IMR-90 (cell line): ENCODE measurements at regions not wholly inside any gene's neighbourhood (a gene's known extent, or its start where the extent isn't known, plus 50 kb on each side); places are given as distances from the start of the nearest gene placed in this dataset.

ENCODE experiments used
- ATAC-seq: fragments of 200-7000 bp; cut with Tn5 transposase; 2 replicates; pipeline ENCODE4 v1.9.1; 2020; ENCODE audit warnings: low read depth, mild to moderate bottlenecking, moderate library complexity
- BruUV-seq: library from RNA; stranded (reverse); fragments of 400-500 nt; replicated peaks from 2 replicates; lab custom pipeline; 2021; lab: Mats Ljungman, UMichigan
- CTCF ChIA-PET: fragments of 300-600 bp; formaldehyde crosslinking; extraction: SDS; loops from one replicate; lab custom pipeline; 2021; ENCODE audit warnings: antibody characterized with exemption; lab: Yijun Ruan, JAX
- POLR2A ChIA-PET: fragments of 300-600 bp; sonication (Branson Sonifier 250); formaldehyde crosslinking; loops from one replicate; lab custom pipeline; 2022; ENCODE audit warnings: antibody characterized with exemption; ENCODE audit not compliant: unreplicated experiment; lab: Charles Lee
- DNase-seq: peaks from one replicate; pipeline ENCODE4 v3.0.0; 2013
- H2AFZ ChIP-seq: replicated peaks from 2 replicates; pipeline ENCODE3; 2013; ENCODE audit warnings: low read length, mild to moderate bottlenecking; ENCODE audit not compliant: poor library complexity
- H2AK5ac ChIP-seq: 2 replicates; pipeline ENCODE4 v1.6.1; 2013; ENCODE audit warnings: low read depth, low read length, inconsistent platforms
- H2AK9ac ChIP-seq: replicated peaks from 2 replicates; pipeline ENCODE3; 2013; ENCODE audit warnings: mild to moderate bottlenecking, low read depth, low read length, moderate library complexity; ENCODE audit not compliant: poor library complexity
- H2BK120ac ChIP-seq: 2 replicates; pipeline ENCODE4 v1.6.1; 2013; ENCODE audit warnings: low read depth, low read length, inconsistent platforms
- H2BK15ac ChIP-seq: 3 replicates; pipeline ENCODE4 v1.6.1; 2013; ENCODE audit warnings: low read depth, low read length, inconsistent platforms
- H2BK20ac ChIP-seq: 2 replicates; pipeline ENCODE4 v1.6.1; 2013; ENCODE audit warnings: low read depth, mild to moderate bottlenecking, inconsistent platforms, low read length, moderate library complexity
- H2BK5ac ChIP-seq: 2 replicates; pipeline ENCODE4 v1.6.1; 2013; ENCODE audit warnings: mild to moderate bottlenecking, low read depth, low read length, inconsistent platforms; ENCODE audit not compliant: poor library complexity, severe bottlenecking
- H3K14ac ChIP-seq: replicated peaks from 2 replicates; pipeline ENCODE4 v1.6.1; 2013; ENCODE audit warnings: low read depth, low read length, inconsistent platforms
- H3K18ac ChIP-seq: 2 replicates; pipeline ENCODE4 v1.6.1; 2013; ENCODE audit warnings: low read depth, low read length, control low read depth
- H3K23ac ChIP-seq: 2 replicates; pipeline ENCODE4 v1.6.1; 2013; ENCODE audit warnings: low read depth, low read length, inconsistent platforms
- H3K27ac ChIP-seq: 2 replicates; pipeline ENCODE4 v1.5.1; 2013; ENCODE audit warnings: mild to moderate bottlenecking, control low read depth, low read length; ENCODE audit not compliant: insufficient read depth
- H3K27me3 ChIP-seq: 2 replicates; pipeline ENCODE4 v1.6.1; 2013; ENCODE audit warnings: low read length; ENCODE audit not compliant: control insufficient read depth, insufficient read depth
- H3K36me3 ChIP-seq: 2 replicates; pipeline ENCODE4 v1.6.1; 2013; ENCODE audit warnings: low read length, mixed read lengths; ENCODE audit not compliant: control insufficient read depth, insufficient read depth
- H3K4ac ChIP-seq: 2 replicates; pipeline ENCODE4 v1.6.1; 2013; ENCODE audit warnings: low read depth, low read length, inconsistent platforms
- H3K4me1 ChIP-seq: 2 replicates; pipeline ENCODE4 v1.6.1; 2013; ENCODE audit warnings: low read length, mixed read lengths; ENCODE audit not compliant: control insufficient read depth, insufficient read depth
- H3K4me2 ChIP-seq: 2 replicates; pipeline ENCODE4 v1.6.1; 2013; ENCODE audit warnings: low read depth, mild to moderate bottlenecking, control low read depth, low read length, moderate library complexity
- H3K4me3 ChIP-seq: 2 replicates; pipeline ENCODE4 v1.5.1; 2013; ENCODE audit warnings: low read depth, mild to moderate bottlenecking, control low read depth, low read length, moderate library complexity; ENCODE audit not compliant: insufficient read depth
- H3K56ac ChIP-seq: 2 replicates; pipeline ENCODE4 v1.6.1; 2013; ENCODE audit warnings: low read length, inconsistent platforms; ENCODE audit not compliant: insufficient read depth; ENCODE audit errors: extremely low read depth
- H3K79me1 ChIP-seq, 2 experiments: 2 replicates each; pipeline ENCODE4 v1.6.1; 2013; ENCODE audit warnings: low read length in 2 of 2, inconsistent platforms in 1 of 2, low read depth in 1 of 2
- H3K9ac ChIP-seq: 2 replicates; pipeline ENCODE4 v1.6.1; 2013; ENCODE audit warnings: low read depth, low read length, control low read depth
- H3K9me1 ChIP-seq: 2 replicates; pipeline ENCODE4 v1.6.1; 2013; ENCODE audit warnings: low read length, inconsistent platforms; ENCODE audit not compliant: insufficient read depth
- H3K9me3 ChIP-seq: 2 replicates; pipeline ENCODE4 v1.6.1; 2013; ENCODE audit warnings: low read length; ENCODE audit not compliant: control insufficient read depth, insufficient read depth
- H4K20me1 ChIP-seq: 2 replicates; pipeline ENCODE4 v1.6.1; 2013; ENCODE audit warnings: low read length, inconsistent platforms; ENCODE audit not compliant: insufficient read depth
- H4K5ac ChIP-seq: 2 replicates; pipeline ENCODE4 v1.6.1; 2013; ENCODE audit warnings: mild to moderate bottlenecking, low read depth, low read length, control low read depth
- H4K8ac ChIP-seq, 2 experiments: 2 replicates each; pipeline ENCODE4 v1.6.1; 2013; ENCODE audit warnings: low read depth in 2 of 2, low read length in 2 of 2, control low read depth in 1 of 2, inconsistent platforms in 1 of 2
- H4K91ac ChIP-seq: 2 replicates; pipeline ENCODE4 v1.6.1; 2013; ENCODE audit warnings: low read depth, low read length, inconsistent platforms; ENCODE audit not compliant: insufficient read depth
- BHLHE40 ChIP-seq: fragments of 150-350 bp; IDR thresholded peaks from 2 replicates; pipeline ENCODE4 v1.6.1; 2016; ENCODE audit warnings: mild to moderate bottlenecking, low read depth, low read length
- CEBPB ChIP-seq: IDR thresholded peaks from 2 replicates; pipeline ENCODE4 v1.6.1; 2012; ENCODE audit warnings: low read depth, low read length, improper control_type of control experiment
- CHD1 ChIP-seq: IDR thresholded peaks from 2 replicates; pipeline ENCODE4 v1.6.1; 2012; ENCODE audit warnings: low read depth, low read length, improper control_type of control experiment
- ELK1 ChIP-seq: fragments of 150-350 bp; IDR thresholded peaks from 2 replicates; pipeline ENCODE4 v1.6.1; 2016; ENCODE audit warnings: low read depth, mild to moderate bottlenecking, low read length, moderate library complexity, borderline replicate concordance
- FOS ChIP-seq: fragments of 150-350 bp; IDR thresholded peaks from 2 replicates; pipeline ENCODE4 v1.6.1; 2016; ENCODE audit warnings: low read depth, low read length
- MAFK ChIP-seq: IDR thresholded peaks from 2 replicates; pipeline ENCODE4 v1.6.1; 2012; ENCODE audit warnings: low read depth, low read length, improper control_type of control experiment
- MAZ ChIP-seq: IDR thresholded peaks from 2 replicates; pipeline ENCODE4 v1.6.1; 2012; ENCODE audit warnings: low read depth, mild to moderate bottlenecking, low read length, improper control_type of control experiment, moderate library complexity, borderline replicate concordance
- MXI1 ChIP-seq: IDR thresholded peaks from 2 replicates; pipeline ENCODE4 v1.6.1; 2012; ENCODE audit warnings: low read depth, mild to moderate bottlenecking, low read length, moderate library complexity, borderline replicate concordance
- NFE2L2 ChIP-seq: fragments of 150-350 bp; IDR thresholded peaks from 2 replicates; pipeline ENCODE4 v1.6.1; 2016; ENCODE audit warnings: low read depth, mild to moderate bottlenecking, low read length
- POLR2A ChIP-seq: IDR thresholded peaks from 2 replicates; pipeline ENCODE4 v1.6.1; 2012; ENCODE audit warnings: mild to moderate bottlenecking, low read depth, low read length
- RAD21 ChIP-seq: IDR thresholded peaks from 2 replicates; pipeline ENCODE4 v1.6.1; 2012; ENCODE audit warnings: low read length, improper control_type of control experiment
- RCOR1 ChIP-seq: IDR thresholded peaks from 2 replicates; pipeline ENCODE4 v1.6.1; 2012; ENCODE audit warnings: mild to moderate bottlenecking, low read length, improper control_type of control experiment; ENCODE audit not compliant: insufficient replicate concordance
- RFX5 ChIP-seq: IDR thresholded peaks from 2 replicates; pipeline ENCODE4 v1.8.0; 2012; ENCODE audit warnings: low read depth, mild to moderate bottlenecking, low read length, moderate library complexity
- SMC3 ChIP-seq: fragments of 150-350 bp; IDR thresholded peaks from 2 replicates; pipeline ENCODE4 v1.6.1; 2016; ENCODE audit warnings: low read depth, mild to moderate bottlenecking, antibody characterized with exemption, low read length, moderate library complexity
- USF2 ChIP-seq: fragments of 150-350 bp; IDR thresholded peaks from 2 replicates; pipeline ENCODE4 v1.6.1; 2017; ENCODE audit warnings: mild to moderate bottlenecking, antibody characterized with exemption, low read length, low read depth
- WGBS, 2 experiments: methylation state at CpG; one replicate each; pipeline versions ENCODE4 v1.1.5 to v1.1.7; 2013; ENCODE audit warnings: missing lambda C conversion rate in 2 of 2; ENCODE audit not compliant: insufficient read length in 1 of 2; ENCODE audit errors: extremely low coverage in 2 of 2; 5-methylcytosine and 5-hydroxymethylcytosine counted together
- dilution Hi-C: fragments of 300-500 bp; cut with HindIII; formaldehyde crosslinking; loops from one replicate; pipeline ENCODE4 v1.14.3; 2018; ENCODE audit warnings: low sequenced_read_pairs; ENCODE audit not compliant: unreplicated experiment
- in situ Hi-C: fragments of 300-500 bp; cut with MboI; formaldehyde crosslinking; loops from 3 replicates; pipeline ENCODE4 v1.14.3; 2019; ENCODE audit warnings: low sequenced_read_pairs, inconsistent platforms, mixed read lengths
- intact Hi-C: fragments of 100-400 bp; cut with micrococcal nuclease; formaldehyde crosslinking; loops from 2 replicates; pipeline ENCODE4 v1.10.0; 2022
- TF ChIP-seq, protein P1 (sequence below): conservative IDR thresholded peaks from 2 replicates; pipeline ENCODE4 v1.5.1; 2012; ENCODE audit warnings: mild to moderate bottlenecking, low read depth, low read length, improper control_type of control experiment

GRCh38 chr16:48833461-48833860 is 223.5 kb upstream of the N4BP1 start:
- Histone ChIP-seq H3K9me3 (no peaks in the 10 kb centered on the region), H4K20me1 (no peaks in the 10 kb centered on the region), H2BK5ac (no peak overlapping the region), H3K23ac (no peak overlapping the region), H4K8ac (no peak overlapping the region), H3K9ac (no peak overlapping the region), H2BK120ac (no peak overlapping the region), H4K91ac (no peak overlapping the region), H3K4me2 (no peak overlapping the region), H3K9me1 (no peaks in the 10 kb centered on the region), H3K27ac (no peak overlapping the region), H4K5ac (no peak overlapping the region), H3K36me3 (no peaks in the 10 kb centered on the region), H3K56ac (no peak overlapping the region), H3K27me3 (no peaks in the 10 kb centered on the region), H3K4me1 (no peaks in the 10 kb centered on the region), H2AK9ac (no peak overlapping the region), H3K4ac (no peak overlapping the region), H3K4me3 (no peak overlapping the region), H3K14ac (no peak overlapping the region), H3K18ac (no peak overlapping the region), H2BK20ac (no peak overlapping the region), H2AFZ (no peak overlapping the region), H3K79me1 (no peaks in the 10 kb centered on the region), H2BK15ac (no peak overlapping the region), H2AK5ac (no peak overlapping the region)
- ChIA-PET CTCF (no interaction called here), POLR2A (no interaction called here)
- no peak for DNase-seq
- no peak for TF ChIP-seq BHLHE40
- no peak for TF ChIP-seq MAFK
- TF ChIP-seq POLR2A = no peak
- TF ChIP-seq FOS = no peak
- no peak for TF ChIP-seq MXI1
- TF ChIP-seq SMC3 = no peak
- no peak for TF ChIP-seq CEBPB
- no peak for TF ChIP-seq ELK1
- TF ChIP-seq RCOR1 = no peak
- no peak for TF ChIP-seq RFX5
- TF ChIP-seq, protein P1, sequence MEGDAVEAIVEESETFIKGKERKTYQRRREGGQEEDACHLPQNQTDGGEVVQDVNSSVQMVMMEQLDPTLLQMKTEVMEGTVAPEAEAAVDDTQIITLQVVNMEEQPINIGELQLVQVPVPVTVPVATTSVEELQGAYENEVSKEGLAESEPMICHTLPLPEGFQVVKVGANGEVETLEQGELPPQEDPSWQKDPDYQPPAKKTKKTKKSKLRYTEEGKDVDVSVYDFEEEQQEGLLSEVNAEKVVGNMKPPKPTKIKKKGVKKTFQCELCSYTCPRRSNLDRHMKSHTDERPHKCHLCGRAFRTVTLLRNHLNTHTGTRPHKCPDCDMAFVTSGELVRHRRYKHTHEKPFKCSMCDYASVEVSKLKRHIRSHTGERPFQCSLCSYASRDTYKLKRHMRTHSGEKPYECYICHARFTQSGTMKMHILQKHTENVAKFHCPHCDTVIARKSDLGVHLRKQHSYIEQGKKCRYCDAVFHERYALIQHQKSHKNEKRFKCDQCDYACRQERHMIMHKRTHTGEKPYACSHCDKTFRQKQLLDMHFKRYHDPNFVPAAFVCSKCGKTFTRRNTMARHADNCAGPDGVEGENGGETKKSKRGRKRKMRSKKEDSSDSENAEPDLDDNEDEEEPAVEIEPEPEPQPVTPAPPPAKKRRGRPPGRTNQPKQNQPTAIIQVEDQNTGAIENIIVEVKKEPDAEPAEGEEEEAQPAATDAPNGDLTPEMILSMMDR = no peak
- no peak for TF ChIP-seq MAZ
- TF ChIP-seq RAD21 = no peak
- TF ChIP-seq NFE2L2 = no peak
- TF ChIP-seq CHD1 = no peak
- TF ChIP-seq USF2 = no peak
- no peak for ATAC-seq
- dilution Hi-C loops = no loop called here
- WGBS, 2 experiments = no CpG with 5 or more reads among the region's 2 CpGs
- intact Hi-C loops = no loop called here
- in situ Hi-C loops = no loop called here
- no TSS peak for BruUV-seq
